SK-N-SH (cell line): ENCODE measurements at regions not wholly inside any gene's neighbourhood (a gene's known extent, or its start where the extent isn't known, plus 50 kb on each side); places are given as distances from the start of the nearest gene placed in this dataset.

Experiments
- CTCF ChIA-PET: fragments of 300-600, 350-600 bp; formaldehyde crosslinking; extraction: SDS; loops from one replicate; lab custom pipeline; 2021; lab: Yijun Ruan, JAX
- POLR2A ChIA-PET: fragments of 350-600 bp; sonication (Branson Sonifier 250); formaldehyde crosslinking; extraction: SDS; loops from one replicate; lab custom pipeline; 2020; ENCODE audit warnings: antibody characterized with exemption, inconsistent platforms; lab: Yijun Ruan, JAX
- DNase-seq: peaks from one replicate; pipeline ENCODE4 v3.0.0; 2012
- H2AFZ ChIP-seq: fragments of 200-600 bp; sonication (generic); 2 replicates; pipeline ENCODE4 v1.8.1; 2016; ENCODE audit warnings: antibody characterized with exemption, mild to moderate bottlenecking, low read depth
- H3F3A ChIP-seq: fragments of 200-600 bp; sonication (generic); replicated peaks from 2 replicates; pipeline ENCODE3; 2016; ENCODE audit warnings: antibody characterized with exemption, mild to moderate bottlenecking; ENCODE audit not compliant: insufficient read depth
- H3K27ac ChIP-seq, 2 experiments: fragments of 200-500 bp in 1 of 2; fragments of 200-600 bp in 1 of 2; sonication (Bioruptor generic) in 1 of 2; sonication (generic), shearing (Covaris generic) in 1 of 2; 2 replicates each; pipeline versions ENCODE4 v1.5.1 to v1.6.1; 2014 to 2016; ENCODE audit warnings: low read depth in 2 of 2, inconsistent platforms in 1 of 2, low read length in 1 of 2, mild to moderate bottlenecking in 1 of 2, mixed read lengths in 1 of 2
- H3K27me3 ChIP-seq: fragments of 200-600 bp; sonication (generic), shearing (Covaris generic); 2 replicates; pipeline ENCODE4 v1.6.1; 2016; ENCODE audit warnings: mixed run types; ENCODE audit not compliant: insufficient read depth
- H3K36me3 ChIP-seq, 2 experiments: fragments of 200-500 bp in 1 of 2; fragments of 200-600 bp in 1 of 2; sonication (Bioruptor generic) in 1 of 2; sonication (generic) in 1 of 2; replicated peaks in 1 of 2; 2 replicates each; pipeline versions ENCODE3 to v1.5.1; 2014 to 2016; ENCODE audit warnings: low read length in 1 of 2, mild to moderate bottlenecking in 1 of 2; ENCODE audit not compliant: insufficient read depth in 2 of 2, control insufficient read depth in 1 of 2
- H3K4me1 ChIP-seq, 2 experiments: fragments of 200-500 bp in 1 of 2; fragments of 200-600 bp in 1 of 2; sonication (Bioruptor generic) in 1 of 2; sonication (generic), shearing (Covaris generic) in 1 of 2; 2 replicates each; pipeline versions ENCODE4 v1.5.1 to v1.6.1; 2014 to 2016; ENCODE audit warnings: low read depth in 1 of 2, low read length in 1 of 2, mixed run types in 1 of 2; ENCODE audit not compliant: insufficient read depth in 2 of 2, control insufficient read depth in 1 of 2
- H3K4me2 ChIP-seq: fragments of 200-600 bp; sonication (generic), shearing (Covaris generic); 2 replicates; pipeline ENCODE4 v1.6.1; 2017; ENCODE audit warnings: mixed run types
- H3K4me3 ChIP-seq, 2 experiments: fragments of 200-500 bp in 1 of 2; fragments of 200-600 bp in 1 of 2; sonication (Bioruptor generic) in 1 of 2; sonication (generic), shearing (Covaris generic) in 1 of 2; 2 replicates each; pipeline versions ENCODE4 v1.5.1 to v1.8.1; 2014 to 2016; ENCODE audit warnings: low read depth in 2 of 2, inconsistent platforms in 1 of 2, low read length in 1 of 2, mild to moderate bottlenecking in 1 of 2, mixed read lengths in 1 of 2, moderate library complexity in 1 of 2
- H3K79me2 ChIP-seq: fragments of 200-600 bp; sonication (generic); 2 replicates; pipeline ENCODE4 v1.8.1; 2017; ENCODE audit warnings: mild to moderate bottlenecking; ENCODE audit not compliant: insufficient read depth
- H3K9ac ChIP-seq: fragments of 200-600 bp; sonication (generic); 2 replicates; pipeline ENCODE4 v1.6.1; 2017; ENCODE audit warnings: mixed run types
- H3K9me2 ChIP-seq: fragments of 200-600 bp; sonication (generic); 2 replicates; pipeline ENCODE4 v1.6.1; 2017; ENCODE audit warnings: mixed run types
- H3K9me3 ChIP-seq: fragments of 200-600 bp; sonication (generic); 2 replicates; pipeline ENCODE4 v1.6.1; 2017; ENCODE audit warnings: mixed run types, mild to moderate bottlenecking, moderate library complexity
- H4K20me1 ChIP-seq: fragments of 200-600 bp; sonication (generic); 2 replicates; pipeline ENCODE4 v1.6.1; 2017; ENCODE audit warnings: mild to moderate bottlenecking, mixed run types; ENCODE audit not compliant: insufficient read depth
- CTCF ChIP-seq: fragments of 200-600 bp; sonication (generic); IDR thresholded peaks from 2 replicates; pipeline ENCODE4 v1.6.1; 2017; ENCODE audit warnings: antibody characterized with exemption, mild to moderate bottlenecking, moderate library complexity
- EP300 ChIP-seq, 2 experiments: IDR thresholded peaks; 2 replicates each; pipeline versions ENCODE4 v1.4.0 to v1.6.1; 2012; ENCODE audit warnings: borderline replicate concordance in 1 of 2, low read depth in 1 of 2, low read length in 1 of 2
- FOXM1 ChIP-seq: IDR thresholded peaks from 2 replicates; pipeline ENCODE4 v1.4.0; 2012; ENCODE audit warnings: low read depth, mild to moderate bottlenecking
- MXI1 ChIP-seq: IDR thresholded peaks from 2 replicates; pipeline ENCODE4 v1.6.1; 2012; ENCODE audit warnings: mild to moderate bottlenecking, low read depth, low read length, improper control_type of control experiment
- PBX3 ChIP-seq: IDR thresholded peaks from 2 replicates; pipeline ENCODE4; 2012
- POLR2AphosphoS5 ChIP-seq: IDR thresholded peaks from 2 replicates; pipeline ENCODE4 v1.6.1; 2012; ENCODE audit warnings: low read depth, low read length
- RCOR1 ChIP-seq: fragments of 150-350 bp; IDR thresholded peaks from 2 replicates; pipeline ENCODE4 v1.6.1; 2017; ENCODE audit warnings: antibody characterized with exemption, low read length
- REST ChIP-seq: IDR thresholded peaks from 2 replicates; pipeline ENCODE4 v1.6.1; 2012; ENCODE audit warnings: mild to moderate bottlenecking, low read depth, low read length, moderate library complexity
- TAF1 ChIP-seq: IDR thresholded peaks from 2 replicates; pipeline ENCODE4 v1.6.1; 2012; ENCODE audit warnings: low read depth, mild to moderate bottlenecking, low read length, moderate library complexity, borderline replicate concordance
- USF2 ChIP-seq: fragments of 150-350 bp; IDR thresholded peaks from 2 replicates; pipeline ENCODE4 v1.6.1; 2017; ENCODE audit warnings: antibody characterized with exemption, low read length, low read depth, borderline replicate concordance
- YY1 ChIP-seq: IDR thresholded peaks from 2 replicates; pipeline ENCODE4 v1.4.0; 2012; ENCODE audit warnings: low read depth, mild to moderate bottlenecking
- WGBS: methylation state at CpG from one replicate; pipeline ENCODE4 v1.1.6; 2017; ENCODE audit warnings: low lambda C conversion rate; 5-methylcytosine and 5-hydroxymethylcytosine counted together

- no peaks in the 10 kb centered on the region for H3K79me2 ChIP-seq
- no peak overlapping the region for H3K27ac ChIP-seq
- no peak overlapping the region for H3K9ac ChIP-seq
- no peak overlapping the region for H2AFZ ChIP-seq
- no peaks in the 10 kb centered on the region for H3K9me2 ChIP-seq
- H3K27me3 ChIP-seq: no peaks in the 10 kb centered on the region
- WGBS: 59% methylated on average over 19 of the region's 19 CpGs
- no peaks in the 10 kb centered on the region for H4K20me1 ChIP-seq
- H3F3A ChIP-seq: no peaks in the 10 kb centered on the region
- no peak overlapping the region for H3K4me3 ChIP-seq
- peaks cover 0 to 14% of the 10 kb centered on the region in 2 experiments; a peak in 1 of 4 replicates for H3K4me1 ChIP-seq
- no peak overlapping the region for H3K4me2 ChIP-seq
- no peaks in the 10 kb centered on the region for H3K9me3 ChIP-seq
- POLR2A ChIA-PET: no interaction called here
- TF ChIP-seq RCOR1 (no peak), POLR2AphosphoS5 (no peak), FOXM1 (no peak), MXI1 (no peak), YY1 (no peak), CTCF (no peak), REST (no peak), USF2 (no peak), EP300 (IDR thresholded peaks at IDR 0.05; ENCODE audit: borderline replicate concordance in 1 of 2, low read depth in 1 of 2, low read length in 1 of 2) (no peak), PBX3 (no peak), TAF1 (no peak)
- CTCF ChIA-PET: no interaction called here
- H3K36me3 ChIP-seq: no peaks in the 10 kb centered on the region
- no peak for DNase-seq
These were observed 136.0 kb upstream of the CHST15 start for GRCh38 chr10:124229201-124229988.
